AG10803 (cell line): ENCODE measurements at regions not wholly inside any gene's neighbourhood (a gene's known extent, or its start where the extent isn't known, plus 50 kb on each side); places are given as distances from the start of the nearest gene placed in this dataset.

Source experiments
- DNase-seq: peaks from one replicate; pipeline ENCODE4 v3.0.0; 2010; ENCODE audit warnings: low read depth
- H3K4me3 ChIP-seq: 2 replicates; pipeline ENCODE4 v1.5.1; 2011; ENCODE audit warnings: mild to moderate bottlenecking, low read length, control low read depth
- TF ChIP-seq, protein P1 (sequence below): conservative IDR thresholded peaks from 2 replicates; pipeline ENCODE4 v1.5.1; 2011; ENCODE audit warnings: mild to moderate bottlenecking, low read length, control low read depth, inconsistent platforms

DNA sequence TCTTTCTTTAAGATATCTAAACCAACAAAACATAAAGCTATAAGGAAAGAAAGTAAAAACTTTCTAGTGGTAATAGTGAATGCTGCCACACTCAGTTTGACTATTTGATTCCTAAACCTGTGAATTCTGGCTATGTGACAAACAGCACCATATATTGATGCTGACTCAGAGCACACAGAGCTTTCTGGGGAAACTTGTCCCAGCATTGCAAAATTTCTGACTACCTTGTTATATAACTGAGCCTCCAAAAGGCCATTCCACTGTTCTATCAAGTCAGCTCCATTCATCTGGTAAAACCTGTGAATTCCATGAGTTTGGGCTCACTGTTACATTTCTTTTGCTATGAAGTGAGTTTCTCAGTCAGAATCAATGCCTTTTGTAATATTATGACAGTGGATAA lies 1229.7 kb downstream of the PCDH18 start:
- TF ChIP-seq, protein P1, sequence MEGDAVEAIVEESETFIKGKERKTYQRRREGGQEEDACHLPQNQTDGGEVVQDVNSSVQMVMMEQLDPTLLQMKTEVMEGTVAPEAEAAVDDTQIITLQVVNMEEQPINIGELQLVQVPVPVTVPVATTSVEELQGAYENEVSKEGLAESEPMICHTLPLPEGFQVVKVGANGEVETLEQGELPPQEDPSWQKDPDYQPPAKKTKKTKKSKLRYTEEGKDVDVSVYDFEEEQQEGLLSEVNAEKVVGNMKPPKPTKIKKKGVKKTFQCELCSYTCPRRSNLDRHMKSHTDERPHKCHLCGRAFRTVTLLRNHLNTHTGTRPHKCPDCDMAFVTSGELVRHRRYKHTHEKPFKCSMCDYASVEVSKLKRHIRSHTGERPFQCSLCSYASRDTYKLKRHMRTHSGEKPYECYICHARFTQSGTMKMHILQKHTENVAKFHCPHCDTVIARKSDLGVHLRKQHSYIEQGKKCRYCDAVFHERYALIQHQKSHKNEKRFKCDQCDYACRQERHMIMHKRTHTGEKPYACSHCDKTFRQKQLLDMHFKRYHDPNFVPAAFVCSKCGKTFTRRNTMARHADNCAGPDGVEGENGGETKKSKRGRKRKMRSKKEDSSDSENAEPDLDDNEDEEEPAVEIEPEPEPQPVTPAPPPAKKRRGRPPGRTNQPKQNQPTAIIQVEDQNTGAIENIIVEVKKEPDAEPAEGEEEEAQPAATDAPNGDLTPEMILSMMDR = no peak
- H3K4me3 ChIP-seq = no peak overlapping the region
- no peak for DNase-seq

DNA sequence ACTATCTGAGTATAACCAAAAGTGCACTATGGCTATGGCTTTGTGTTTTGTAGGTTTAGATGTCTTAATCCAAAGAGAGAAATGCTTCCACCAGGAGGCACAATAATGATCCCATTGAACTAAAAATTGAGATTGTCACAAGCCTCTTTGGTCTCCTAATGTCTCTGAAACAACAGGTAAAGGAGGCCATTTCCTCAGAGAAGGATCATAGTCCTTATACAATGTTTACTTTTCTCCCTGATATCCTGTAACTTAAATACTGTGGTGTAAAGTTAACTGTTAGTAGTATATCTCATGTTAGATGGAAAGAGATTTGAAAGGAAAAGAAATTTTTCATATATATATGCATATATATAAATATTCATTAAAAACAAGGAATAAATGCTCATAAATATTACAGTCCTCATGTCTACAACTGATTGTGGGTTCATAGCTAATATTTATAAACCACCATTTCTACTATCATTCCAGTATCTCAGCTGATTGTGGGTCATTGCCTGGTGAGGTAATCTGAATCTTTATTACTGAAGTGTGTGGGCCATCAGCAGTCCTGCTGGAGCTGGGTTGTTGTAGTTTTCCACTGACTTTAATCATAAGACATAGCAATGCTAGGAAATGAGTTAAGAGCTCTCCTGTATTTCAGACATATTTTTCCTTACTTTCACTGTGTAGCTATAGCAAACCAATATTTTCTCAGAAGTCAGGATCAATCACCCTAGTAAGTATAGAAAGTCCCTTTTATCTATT lies 1230.4 kb downstream of the PCDH18 start:
- no peak for DNase-seq
- TF ChIP-seq, protein P1 = no peak
- no peak overlapping the region for H3K4me3 ChIP-seq

DNA sequence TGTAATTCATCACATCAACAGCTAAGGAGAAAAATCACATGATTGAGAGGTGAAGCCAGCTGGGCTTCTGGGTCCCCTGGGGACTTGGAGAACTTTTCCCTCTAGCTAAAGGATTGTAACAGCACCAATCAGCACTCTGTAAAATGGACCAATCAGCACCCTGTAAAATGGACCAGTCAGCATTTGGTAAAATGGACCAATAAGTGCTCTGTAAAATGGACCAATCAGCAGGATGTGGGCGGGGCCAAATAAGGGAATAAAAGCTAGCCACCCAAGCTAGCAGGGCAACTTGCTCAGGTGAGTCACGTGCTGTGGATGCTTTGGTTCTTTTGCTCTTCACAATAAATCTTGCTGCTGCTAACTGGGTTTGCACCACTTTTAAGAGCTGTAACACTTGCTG lies 1248.3 kb downstream of the PCDH18 start:
- no peak for DNase-seq
- TF ChIP-seq, protein P1 = no peak
- no peak overlapping the region for H3K4me3 ChIP-seq

DNA sequence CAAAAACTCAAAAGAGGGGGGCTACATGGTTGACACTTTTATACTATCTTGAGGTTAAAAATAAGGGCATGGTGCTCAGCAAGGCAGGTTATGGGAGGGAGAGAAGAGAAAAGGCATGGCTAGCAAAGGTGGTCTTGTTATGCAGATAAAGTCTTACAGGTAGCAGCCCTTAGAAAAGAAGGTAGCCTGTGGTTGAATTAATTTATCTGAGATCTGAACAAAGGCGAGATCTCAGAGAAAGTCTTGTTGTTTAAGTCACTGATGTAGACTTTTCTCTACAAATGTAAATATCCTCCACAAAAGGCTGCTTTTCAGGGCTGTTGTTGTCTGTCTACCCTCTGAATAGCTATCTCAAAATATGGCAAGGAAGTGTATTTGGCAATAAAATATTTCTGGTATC lies 1250.4 kb downstream of the PCDH18 start:
- TF ChIP-seq, protein P1 = no peak
- H3K4me3 ChIP-seq = no peak overlapping the region
- DNase-seq = no peak

DNA sequence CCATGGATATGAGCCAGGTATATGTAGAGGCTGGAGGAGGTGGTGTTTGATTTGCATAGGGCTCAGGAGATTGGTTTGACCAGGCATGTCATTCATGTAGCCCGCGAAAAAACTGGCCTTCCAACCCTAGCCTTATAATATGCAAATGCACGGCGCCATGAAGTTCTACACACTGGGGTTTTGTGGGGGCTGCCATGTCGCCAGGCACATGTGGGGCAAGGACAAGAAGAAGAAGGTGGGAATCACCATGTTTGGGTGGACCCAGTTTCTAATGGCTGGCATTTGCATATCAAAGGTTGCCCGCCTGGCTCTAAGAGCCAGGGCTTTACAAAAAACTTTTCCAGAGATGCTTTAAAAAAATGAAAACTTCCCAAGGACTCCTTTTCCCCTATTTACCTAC lies 1251.0 kb downstream of the PCDH18 start:
- TF ChIP-seq, protein P1 = no peak
- no peak for DNase-seq

DNA sequence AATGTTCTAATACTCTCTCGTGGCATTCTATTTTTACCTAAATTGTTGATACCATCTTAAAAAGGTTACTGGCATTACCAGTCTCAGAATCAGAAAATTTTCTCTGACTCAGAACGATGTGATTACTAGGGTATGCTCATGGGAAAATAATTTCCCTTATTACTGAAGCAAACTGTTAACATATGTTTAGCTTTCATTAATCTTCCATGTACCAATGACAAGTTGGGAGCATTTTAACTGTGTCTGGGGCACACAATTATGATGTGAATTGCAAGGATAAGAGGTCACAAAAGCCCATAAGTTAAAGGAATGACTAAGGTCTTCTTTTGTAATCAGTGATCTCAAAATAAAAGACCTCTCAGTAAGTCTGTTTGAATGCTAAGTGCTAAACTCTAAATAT lies 1254.6 kb downstream of the PCDH18 start:
- no peak for DNase-seq
- TF ChIP-seq, protein P1 = no peak
- H3K4me3 ChIP-seq = no peak overlapping the region

More for the DNA sequence above, 1251.0 kb downstream of the PCDH18 start:
- no peak overlapping the region for H3K4me3 ChIP-seq

DNA sequence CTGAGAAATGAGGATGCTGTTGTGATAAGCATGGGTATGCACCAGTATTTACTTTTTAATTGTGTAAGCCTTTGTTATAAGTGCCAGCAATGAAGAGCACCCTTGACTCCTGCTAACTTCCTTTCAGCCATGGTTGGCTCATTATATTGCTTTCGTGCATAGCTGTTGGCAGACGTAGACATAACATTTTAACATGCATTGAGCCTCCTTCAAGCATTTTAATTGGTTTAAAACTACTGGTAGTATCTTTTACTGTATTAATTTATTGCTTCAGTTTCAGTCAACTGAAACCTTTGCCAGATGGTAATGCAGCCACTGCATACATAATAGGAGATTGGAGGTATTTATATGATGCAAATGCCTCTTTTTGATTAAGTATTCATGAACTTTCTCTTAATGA lies 1285.4 kb downstream of the PCDH18 start:
- no peak overlapping the region for H3K4me3 ChIP-seq
- TF ChIP-seq, protein P1 = no peak
- no peak for DNase-seq
